Upper lobe of right lung (tissue), 1 donor: ENCODE measurements at regions not wholly inside any gene's neighbourhood (a gene's known extent, or its start where the extent isn't known, plus 50 kb on each side); places are given as distances from the start of the nearest gene placed in this dataset.

ENCODE experiments used
- ATAC-seq: fragments of 200-7000 bp; cut with Tn5 transposase; one replicate; pipeline ENCODE4 v1.9.1; 2020; ENCODE audit warnings: mild to moderate bottlenecking, moderate library complexity
- DNase-seq: peaks from one replicate; pipeline ENCODE4 v3.0.0-alpha.2; 2020
- H3K27ac ChIP-seq: fragments of 200-600 bp; one replicate; pipeline ENCODE4 v1.8.0; 2022
- H3K27me3 ChIP-seq: fragments of 200-600 bp; one replicate; pipeline ENCODE4 v1.8.0; 2022; ENCODE audit warnings: mild to moderate bottlenecking
- H3K36me3 ChIP-seq: fragments of 200-600 bp; one replicate; pipeline ENCODE4 v1.8.0; 2022
- H3K4me1 ChIP-seq: fragments of 200-600 bp; one replicate; pipeline ENCODE4 v1.8.0; 2022
- H3K4me3 ChIP-seq: fragments of 200-600 bp; one replicate; pipeline ENCODE4 v1.8.0; 2022; ENCODE audit warnings: mild to moderate bottlenecking
- H3K9me3 ChIP-seq: fragments of 200-600 bp; one replicate; pipeline ENCODE4 v1.8.0; 2022
- intact Hi-C: fragments of 100-400 bp; cut with DNase I; formaldehyde crosslinking; loops from one replicate; pipeline ENCODE4 v1.11.0; 2022
- TF ChIP-seq, protein P1 (sequence below): fragments of 200-600 bp; IDR thresholded peaks from one replicate; pipeline ENCODE4 v1.8.0; 2022; ENCODE audit warnings: antibody characterized with exemption
- donor health status: DM: no; HTN: yes; CAD: no; lungs with severe emphysema.

- Histone ChIP-seq H3K4me3 (no peak overlapping the region), H3K36me3 (no peaks in the 10 kb centered on the region), H3K4me1 (no peaks in the 10 kb centered on the region), H3K27ac (no peak overlapping the region), H3K27me3 (no peaks in the 10 kb centered on the region), H3K9me3 (no peaks in the 10 kb centered on the region)
- intact Hi-C loops: no loop called here
- DNase-seq: no peak
- ATAC-seq: no peak
- TF ChIP-seq, protein P1, sequence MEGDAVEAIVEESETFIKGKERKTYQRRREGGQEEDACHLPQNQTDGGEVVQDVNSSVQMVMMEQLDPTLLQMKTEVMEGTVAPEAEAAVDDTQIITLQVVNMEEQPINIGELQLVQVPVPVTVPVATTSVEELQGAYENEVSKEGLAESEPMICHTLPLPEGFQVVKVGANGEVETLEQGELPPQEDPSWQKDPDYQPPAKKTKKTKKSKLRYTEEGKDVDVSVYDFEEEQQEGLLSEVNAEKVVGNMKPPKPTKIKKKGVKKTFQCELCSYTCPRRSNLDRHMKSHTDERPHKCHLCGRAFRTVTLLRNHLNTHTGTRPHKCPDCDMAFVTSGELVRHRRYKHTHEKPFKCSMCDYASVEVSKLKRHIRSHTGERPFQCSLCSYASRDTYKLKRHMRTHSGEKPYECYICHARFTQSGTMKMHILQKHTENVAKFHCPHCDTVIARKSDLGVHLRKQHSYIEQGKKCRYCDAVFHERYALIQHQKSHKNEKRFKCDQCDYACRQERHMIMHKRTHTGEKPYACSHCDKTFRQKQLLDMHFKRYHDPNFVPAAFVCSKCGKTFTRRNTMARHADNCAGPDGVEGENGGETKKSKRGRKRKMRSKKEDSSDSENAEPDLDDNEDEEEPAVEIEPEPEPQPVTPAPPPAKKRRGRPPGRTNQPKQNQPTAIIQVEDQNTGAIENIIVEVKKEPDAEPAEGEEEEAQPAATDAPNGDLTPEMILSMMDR: no peak
Observed at GRCh38 chr11:115598257-115598901, 94.2 kb upstream of the CADM1 start.

DNA sequence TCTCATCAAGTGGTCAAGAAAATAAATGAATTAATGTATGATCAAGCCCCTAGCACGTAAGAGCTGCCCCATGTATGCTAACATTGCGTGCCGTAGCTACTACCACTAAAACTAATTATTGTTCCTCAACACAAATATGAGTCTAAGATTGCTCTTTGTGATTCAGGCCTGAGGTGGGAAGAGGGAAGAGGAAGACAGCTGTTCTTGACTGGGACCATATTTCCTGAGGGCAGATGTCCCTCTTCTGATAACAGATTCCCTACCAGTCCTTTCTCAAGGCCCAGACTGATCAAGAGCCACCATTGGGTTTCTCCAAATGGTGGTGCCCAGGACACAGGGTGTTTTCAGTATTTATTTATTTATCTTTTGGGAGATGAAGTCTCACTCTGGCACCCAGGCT lies 87.2 kb upstream of the CADM1 start:
- Histone ChIP-seq H3K4me3 (no peak overlapping the region), H3K27ac (no peak overlapping the region), H3K4me1 (no peaks in the 10 kb centered on the region), H3K27me3 (no peaks in the 10 kb centered on the region), H3K9me3 (no peaks in the 10 kb centered on the region), H3K36me3 (no peaks in the 10 kb centered on the region)
- intact Hi-C loops: no loop called here
- ATAC-seq: no peak
- TF ChIP-seq, protein P1: no peak
- no peak for DNase-seq

GRCh38 chr11:115590254-115590653 lies 86.0 kb upstream of the CADM1 start:
- H3K4me3 ChIP-seq: no peak overlapping the region
- intact Hi-C loops: no loop called here
- H3K9me3 ChIP-seq: no peaks in the 10 kb centered on the region
- no peaks in the 10 kb centered on the region for H3K27me3 ChIP-seq
- TF ChIP-seq, protein P1: no peak
- H3K4me1 ChIP-seq: no peaks in the 10 kb centered on the region
- no peak overlapping the region for H3K27ac ChIP-seq
- DNase-seq (no peak), ATAC-seq (no peak)
- no peaks in the 10 kb centered on the region for H3K36me3 ChIP-seq

DNA sequence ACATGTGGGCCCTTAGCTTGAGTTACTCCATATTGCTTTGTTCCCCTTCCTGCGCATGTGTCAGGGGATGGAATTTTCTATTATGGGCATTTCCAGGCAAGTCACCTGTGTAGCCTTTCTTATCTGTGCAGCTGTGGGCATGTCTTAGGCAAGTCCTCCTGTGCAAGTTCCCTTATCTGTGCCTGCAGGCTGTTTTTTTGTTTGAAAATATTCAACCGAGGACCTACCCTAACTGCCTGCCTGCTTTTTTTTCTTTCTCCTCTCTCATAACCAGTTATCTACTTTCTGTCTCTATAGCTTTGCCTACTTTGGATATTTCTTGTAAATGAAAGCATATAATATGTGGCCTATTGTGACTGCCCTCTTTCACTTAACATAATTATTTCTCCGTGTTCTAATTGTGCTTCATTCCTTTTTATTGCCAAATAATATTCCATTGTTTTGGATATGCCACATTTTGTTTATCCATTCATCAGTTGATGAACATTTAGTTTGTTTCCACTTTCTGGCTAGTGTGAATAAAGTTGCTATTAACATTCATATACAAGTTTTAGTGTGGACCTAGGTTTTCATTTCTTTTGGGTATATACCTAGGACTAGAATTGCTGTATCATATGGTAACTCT lies 83.6 kb upstream of the CADM1 start:
- Histone ChIP-seq H3K4me1 (no peaks in the 10 kb centered on the region), H3K36me3 (no peaks in the 10 kb centered on the region), H3K27me3 (no peaks in the 10 kb centered on the region), H3K9me3 (no peaks in the 10 kb centered on the region), H3K27ac (no peak overlapping the region), H3K4me3 (no peak overlapping the region)
- TF ChIP-seq, protein P1: no peak
- no peak for DNase-seq
- intact Hi-C loops: no loop called here
- no peak for ATAC-seq

GRCh38 chr11:115585361-115586024 lies 81.3 kb upstream of the CADM1 start:
- H3K36me3 ChIP-seq: no peaks in the 10 kb centered on the region
- no peak overlapping the region for H3K4me3 ChIP-seq
- DNase-seq (no peak), ATAC-seq (no peak)
- H3K4me1 ChIP-seq: no peaks in the 10 kb centered on the region
- no peak overlapping the region for H3K27ac ChIP-seq
- TF ChIP-seq, protein P1: no peak
- no peaks in the 10 kb centered on the region for H3K9me3 ChIP-seq
- no peaks in the 10 kb centered on the region for H3K27me3 ChIP-seq
- intact Hi-C loops: no loop called here
